ENCODE measurements at regions not wholly inside any gene's neighbourhood (a gene's known extent, or its start where the extent isn't known, plus 50 kb on each side); places are given as distances from the start of the nearest gene placed in this dataset.

DNA sequence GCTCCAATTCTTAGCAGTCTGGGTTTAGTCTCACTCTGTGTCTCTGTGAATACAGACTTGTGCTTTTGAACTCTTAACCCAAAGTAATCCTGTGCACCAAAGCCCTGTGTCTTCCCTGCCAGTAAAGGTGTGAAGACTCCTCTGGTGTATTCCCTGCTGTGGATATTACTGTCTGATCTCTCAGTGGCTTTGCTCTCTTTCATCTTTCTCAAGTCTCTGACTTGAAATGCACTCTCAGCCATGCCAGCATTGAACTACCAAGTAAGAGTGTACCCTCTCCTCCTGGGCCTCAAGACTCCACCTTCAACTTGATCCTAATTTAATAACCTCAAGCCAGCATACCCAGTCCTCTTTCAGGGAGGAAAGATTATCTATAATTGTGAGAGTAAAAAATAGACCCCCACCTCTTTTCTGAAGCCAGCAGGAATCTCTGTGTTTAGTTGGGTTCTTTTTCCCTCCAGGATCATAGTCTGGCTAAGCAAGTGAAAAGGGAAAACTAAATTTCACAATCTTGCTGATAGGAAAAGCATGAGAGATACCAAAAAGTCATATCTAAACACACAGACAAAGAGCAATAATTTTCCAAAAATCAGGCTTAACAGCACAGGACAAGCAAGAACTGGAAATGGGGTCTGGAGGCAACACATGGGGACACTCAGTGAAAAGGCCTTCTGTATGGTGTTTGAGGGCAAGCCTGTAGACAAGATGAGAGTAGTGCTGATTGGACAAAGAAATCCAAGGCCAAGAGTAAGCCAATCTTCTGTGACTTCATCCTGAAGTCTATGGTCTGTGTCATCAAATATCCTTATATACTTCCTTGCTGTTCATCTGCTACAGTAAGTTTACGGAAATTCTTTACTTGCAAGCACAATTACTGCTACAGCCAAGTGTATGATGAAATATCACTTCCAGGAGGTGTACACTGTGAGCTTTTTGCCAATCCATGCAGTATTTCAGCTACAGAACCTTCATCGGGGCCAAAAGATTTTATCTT is 296.1 kb upstream of the TGFBR2 start:
- intact Hi-C loops (cut with DNase I), result no loop called here
- H3K9me3 ChIP-seq, result no peaks in the 10 kb centered on the region
- DNase-seq (no peak), ATAC-seq (peak; percentile 79 to 92 (median 85))
- H3K4me1 ChIP-seq, result peaks cover 0 to 30% (median 7%) of the 10 kb centered on the region in 4 donors
- no peaks in the 10 kb centered on the region for H3K36me3 ChIP-seq
- H3K4me3 ChIP-seq, result no peak overlapping the region
- WGBS (ENCODE audit: insufficient coverage, low coverage, low lambda C conversion rate, missing lambda C conversion rate), result 47% methylated on average over 2 of the region's 2 CpGs
- H3K27me3 ChIP-seq, result no peaks in the 10 kb centered on the region
- TF ChIP-seq, protein P1, sequence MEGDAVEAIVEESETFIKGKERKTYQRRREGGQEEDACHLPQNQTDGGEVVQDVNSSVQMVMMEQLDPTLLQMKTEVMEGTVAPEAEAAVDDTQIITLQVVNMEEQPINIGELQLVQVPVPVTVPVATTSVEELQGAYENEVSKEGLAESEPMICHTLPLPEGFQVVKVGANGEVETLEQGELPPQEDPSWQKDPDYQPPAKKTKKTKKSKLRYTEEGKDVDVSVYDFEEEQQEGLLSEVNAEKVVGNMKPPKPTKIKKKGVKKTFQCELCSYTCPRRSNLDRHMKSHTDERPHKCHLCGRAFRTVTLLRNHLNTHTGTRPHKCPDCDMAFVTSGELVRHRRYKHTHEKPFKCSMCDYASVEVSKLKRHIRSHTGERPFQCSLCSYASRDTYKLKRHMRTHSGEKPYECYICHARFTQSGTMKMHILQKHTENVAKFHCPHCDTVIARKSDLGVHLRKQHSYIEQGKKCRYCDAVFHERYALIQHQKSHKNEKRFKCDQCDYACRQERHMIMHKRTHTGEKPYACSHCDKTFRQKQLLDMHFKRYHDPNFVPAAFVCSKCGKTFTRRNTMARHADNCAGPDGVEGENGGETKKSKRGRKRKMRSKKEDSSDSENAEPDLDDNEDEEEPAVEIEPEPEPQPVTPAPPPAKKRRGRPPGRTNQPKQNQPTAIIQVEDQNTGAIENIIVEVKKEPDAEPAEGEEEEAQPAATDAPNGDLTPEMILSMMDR (IDR thresholded peaks at IDR 0.05), result no peak
- no peak for TF ChIP-seq POLR2A (IDR thresholded peaks at IDR 0.05)
- H3K27ac ChIP-seq, result peak overlapping the region in 2 of 3 donors; percentile 12 to 60

- DNase-seq (no peak), ATAC-seq (no peak)
- Histone ChIP-seq H3K27me3 (no peaks in the 10 kb centered on the region), H3K4me1 (peaks cover 0 to 30% (median 7%) of the 10 kb centered on the region in 4 donors), H3K36me3 (no peaks in the 10 kb centered on the region), H3K27ac (no peak overlapping the region), H3K4me3 (no peak overlapping the region), H3K9me3 (no peaks in the 10 kb centered on the region)
- 86% methylated on average over 4 of the region's 4 CpGs for WGBS (ENCODE audit: insufficient coverage, low coverage, low lambda C conversion rate, missing lambda C conversion rate)
- no peak for TF ChIP-seq POLR2A (IDR thresholded peaks at IDR 0.05)
- TF ChIP-seq, protein P1 (IDR thresholded peaks at IDR 0.05), result no peak
- intact Hi-C loops (cut with DNase I), result no loop called here
These were observed 294.6 kb upstream of the TGFBR2 start for GRCh38 chr3:30311781-30312180.

GRCh38 chr3:30313840-30314239 is 292.6 kb upstream of the TGFBR2 start:
- 100% methylated on average over 2 of the region's 2 CpGs for WGBS (ENCODE audit: insufficient coverage, low coverage, low lambda C conversion rate, missing lambda C conversion rate)
- intact Hi-C loops (cut with DNase I), result no loop called here
- Histone ChIP-seq H3K27me3 (no peaks in the 10 kb centered on the region), H3K36me3 (no peaks in the 10 kb centered on the region), H3K4me3 (no peak overlapping the region), H3K9me3 (no peaks in the 10 kb centered on the region), H3K4me1 (peaks cover 0 to 17% (median 3%) of the 10 kb centered on the region in 4 donors), H3K27ac (no peak overlapping the region)
- ATAC-seq, result no peak
- DNase-seq, result no peak
- no peak for TF ChIP-seq POLR2A (IDR thresholded peaks at IDR 0.05)
- TF ChIP-seq, protein P1 (IDR thresholded peaks at IDR 0.05), result no peak

- H3K27ac ChIP-seq, result no peak overlapping the region
- intact Hi-C loops (cut with DNase I), result no loop called here
- no peaks in the 10 kb centered on the region for H3K9me3 ChIP-seq
- no peak for ATAC-seq
- no peaks in the 10 kb centered on the region for H3K36me3 ChIP-seq
- TF ChIP-seq, protein P1 (IDR thresholded peaks at IDR 0.05), result no peak
- no peak for TF ChIP-seq POLR2A (IDR thresholded peaks at IDR 0.05)
- no peak overlapping the region for H3K4me3 ChIP-seq
- H3K27me3 ChIP-seq, result no peaks in the 10 kb centered on the region
- 83% methylated on average over 3 of the region's 3 CpGs for WGBS (ENCODE audit: insufficient coverage, low coverage, low lambda C conversion rate, missing lambda C conversion rate)
- no peak for DNase-seq
- peaks cover 0 to 19% (median 2%) of the 10 kb centered on the region in 4 donors for H3K4me1 ChIP-seq
These were observed 291.6 kb upstream of the TGFBR2 start for GRCh38 chr3:30314757-30315325.
